Endodermal cell (in vitro differentiated cells): ENCODE measurements at regions not wholly inside any gene's neighbourhood (a gene's known extent, or its start where the extent isn't known, plus 50 kb on each side); places are given as distances from the start of the nearest gene placed in this dataset.

Source experiments
- DNase-seq: peaks from one replicate; pipeline ENCODE4 v3.0.0-alpha.2; 2017
- H3K27ac ChIP-seq: 2 replicates; pipeline ENCODE4 v1.5.1; 2013; ENCODE audit warnings: mild to moderate bottlenecking, low read depth, low read length, moderate library complexity
- H3K27me3 ChIP-seq: 2 replicates; pipeline ENCODE4 v1.6.1; 2013; ENCODE audit warnings: mild to moderate bottlenecking, low read length, moderate library complexity; ENCODE audit not compliant: insufficient read depth, control insufficient read depth, poor library complexity, severe bottlenecking
- H3K36me3 ChIP-seq: 2 replicates; pipeline ENCODE4 v1.7.0; 2013; ENCODE audit warnings: mild to moderate bottlenecking, low read length, moderate library complexity; ENCODE audit not compliant: control insufficient read depth, insufficient read depth
- H3K4me1 ChIP-seq: one replicate; pipeline ENCODE4 v1.7.0; 2013; ENCODE audit warnings: low read length; ENCODE audit not compliant: control insufficient read depth, insufficient read depth
- H3K4me3 ChIP-seq: 2 replicates; pipeline ENCODE4 v1.5.1; 2013; ENCODE audit warnings: mild to moderate bottlenecking, low read length, moderate library complexity
- H3K9ac ChIP-seq: 2 replicates; pipeline ENCODE4 v1.6.1; 2013; ENCODE audit warnings: mild to moderate bottlenecking, low read length, moderate library complexity; ENCODE audit not compliant: poor library complexity, severe bottlenecking; ENCODE audit errors: extremely low read depth
- H3K9me3 ChIP-seq: 2 replicates; pipeline ENCODE4 v1.6.1; 2013; ENCODE audit warnings: mild to moderate bottlenecking, low read length, moderate library complexity; ENCODE audit not compliant: control insufficient read depth
- H3K27ac Mint-ChIP-seq: 2 replicates; pipeline ENCODE4 v1.8.0; 2020; ENCODE audit warnings: mixed read lengths
- H3K27me3 Mint-ChIP-seq: 2 replicates; pipeline ENCODE4 v1.8.0; 2021; ENCODE audit warnings: mild to moderate bottlenecking, mixed read lengths; ENCODE audit not compliant: insufficient read depth
- H3K36me3 Mint-ChIP-seq: 2 replicates; pipeline ENCODE4 v1.8.0; 2020; ENCODE audit warnings: low read depth, mixed read lengths
- H3K4me1 Mint-ChIP-seq: 2 replicates; pipeline ENCODE4 v1.8.0; 2020; ENCODE audit warnings: mixed read lengths
- H3K4me3 Mint-ChIP-seq: 2 replicates; pipeline ENCODE4 v1.8.0; 2020; ENCODE audit warnings: mild to moderate bottlenecking, moderate library complexity, mixed read lengths
- H3K9me3 Mint-ChIP-seq: 2 replicates; pipeline ENCODE4 v1.8.0; 2020; ENCODE audit warnings: mild to moderate bottlenecking, mixed read lengths
- WGBS, 2 experiments: methylation state at CpG; one replicate each; pipeline versions ENCODE4 v1.1.5 to v1.1.7; 2013; ENCODE audit warnings: missing lambda C conversion rate in 2 of 2, mixed read lengths in 1 of 2; ENCODE audit not compliant: insufficient coverage in 1 of 2, insufficient read length in 1 of 2; 5-methylcytosine and 5-hydroxymethylcytosine counted together
- TF ChIP-seq, protein P1 (sequence below): fragments of 200-600 bp; sonication (generic); conservative IDR thresholded peaks from 2 replicates; pipeline ENCODE4 v1.5.0; 2021; ENCODE audit warnings: antibody characterized with exemption, mild to moderate bottlenecking

DNA sequence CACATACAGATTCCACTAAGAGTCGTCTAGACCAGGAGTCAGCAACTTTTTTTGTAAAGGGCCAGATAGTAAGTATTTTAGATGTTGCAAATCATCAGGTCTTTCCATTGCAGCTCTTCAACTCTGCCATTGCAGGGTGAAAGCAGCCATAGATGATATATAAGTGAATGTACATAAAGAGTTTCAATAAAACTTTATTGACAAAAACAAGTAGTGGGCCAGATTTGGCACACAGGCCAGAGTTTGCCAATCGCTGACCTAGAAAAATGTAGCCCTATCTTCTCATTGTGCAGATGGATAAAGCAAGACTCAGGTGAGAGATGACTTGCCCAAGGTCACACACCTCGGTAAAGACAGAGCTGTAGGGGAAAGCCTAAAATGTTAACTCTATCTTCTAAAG lies 474.7 kb downstream of the MED13L start:
- Mint-ChIP-seq H3K4me3 (no peak overlapping the region), H3K27ac (no peak overlapping the region), H3K27me3 (peaks cover 2% of the 10 kb centered on the region), H3K9me3 (peaks cover 6% of the 10 kb centered on the region), H3K4me1 (no peaks in the 10 kb centered on the region), H3K36me3 (no peaks in the 10 kb centered on the region)
- TF ChIP-seq, protein P1, sequence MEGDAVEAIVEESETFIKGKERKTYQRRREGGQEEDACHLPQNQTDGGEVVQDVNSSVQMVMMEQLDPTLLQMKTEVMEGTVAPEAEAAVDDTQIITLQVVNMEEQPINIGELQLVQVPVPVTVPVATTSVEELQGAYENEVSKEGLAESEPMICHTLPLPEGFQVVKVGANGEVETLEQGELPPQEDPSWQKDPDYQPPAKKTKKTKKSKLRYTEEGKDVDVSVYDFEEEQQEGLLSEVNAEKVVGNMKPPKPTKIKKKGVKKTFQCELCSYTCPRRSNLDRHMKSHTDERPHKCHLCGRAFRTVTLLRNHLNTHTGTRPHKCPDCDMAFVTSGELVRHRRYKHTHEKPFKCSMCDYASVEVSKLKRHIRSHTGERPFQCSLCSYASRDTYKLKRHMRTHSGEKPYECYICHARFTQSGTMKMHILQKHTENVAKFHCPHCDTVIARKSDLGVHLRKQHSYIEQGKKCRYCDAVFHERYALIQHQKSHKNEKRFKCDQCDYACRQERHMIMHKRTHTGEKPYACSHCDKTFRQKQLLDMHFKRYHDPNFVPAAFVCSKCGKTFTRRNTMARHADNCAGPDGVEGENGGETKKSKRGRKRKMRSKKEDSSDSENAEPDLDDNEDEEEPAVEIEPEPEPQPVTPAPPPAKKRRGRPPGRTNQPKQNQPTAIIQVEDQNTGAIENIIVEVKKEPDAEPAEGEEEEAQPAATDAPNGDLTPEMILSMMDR, result no peak
- no peak overlapping the region for H3K27ac ChIP-seq
- DNase-seq, result no peak
- H3K4me1 ChIP-seq, result no peaks in the 10 kb centered on the region
- 89 to 93% methylated on average over 1 to 3 of the region's 3 CpGs for WGBS, 2 experiments
- H3K27me3 ChIP-seq, result no peaks in the 10 kb centered on the region
- no peaks in the 10 kb centered on the region for H3K36me3 ChIP-seq
- H3K9me3 ChIP-seq, result no peaks in the 10 kb centered on the region
- H3K9ac ChIP-seq, result no peak overlapping the region
- H3K4me3 ChIP-seq, result no peak overlapping the region

DNA sequence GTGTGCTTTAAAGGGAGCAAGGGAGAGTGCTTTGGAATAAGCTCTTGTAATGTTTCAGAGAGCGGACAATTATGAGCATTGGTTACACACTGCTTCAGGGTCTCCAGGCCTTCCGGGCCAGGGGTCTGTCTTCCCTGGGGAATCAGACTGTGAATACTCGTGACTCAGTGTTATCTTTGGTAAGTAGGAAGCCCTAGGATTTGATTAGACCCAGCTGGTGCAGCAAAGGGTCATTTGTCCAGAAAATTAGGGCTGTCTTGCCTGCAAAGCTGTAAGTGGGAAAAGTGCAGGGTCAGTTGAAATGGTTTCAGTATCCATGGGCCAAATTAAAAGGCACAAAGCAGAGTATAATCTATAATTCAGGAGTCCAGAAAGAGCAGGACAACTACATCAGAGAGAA lies 475.6 kb downstream of the MED13L start:
- no peaks in the 10 kb centered on the region for H3K9me3 ChIP-seq
- no peak overlapping the region for H3K27ac ChIP-seq
- WGBS, 2 experiments, result 50 to 59% methylated on average over 2 to 3 of the region's 3 CpGs
- Mint-ChIP-seq H3K27ac (no peak overlapping the region), H3K36me3 (no peaks in the 10 kb centered on the region), H3K27me3 (peaks cover 2% of the 10 kb centered on the region), H3K9me3 (peaks cover 6% of the 10 kb centered on the region), H3K4me3 (no peak overlapping the region), H3K4me1 (no peaks in the 10 kb centered on the region)
- H3K36me3 ChIP-seq, result no peaks in the 10 kb centered on the region
- TF ChIP-seq, protein P1, result no peak
- no peak for DNase-seq
- no peaks in the 10 kb centered on the region for H3K4me1 ChIP-seq
- H3K4me3 ChIP-seq, result no peak overlapping the region
- no peak overlapping the region for H3K9ac ChIP-seq
- H3K27me3 ChIP-seq, result no peaks in the 10 kb centered on the region

DNA sequence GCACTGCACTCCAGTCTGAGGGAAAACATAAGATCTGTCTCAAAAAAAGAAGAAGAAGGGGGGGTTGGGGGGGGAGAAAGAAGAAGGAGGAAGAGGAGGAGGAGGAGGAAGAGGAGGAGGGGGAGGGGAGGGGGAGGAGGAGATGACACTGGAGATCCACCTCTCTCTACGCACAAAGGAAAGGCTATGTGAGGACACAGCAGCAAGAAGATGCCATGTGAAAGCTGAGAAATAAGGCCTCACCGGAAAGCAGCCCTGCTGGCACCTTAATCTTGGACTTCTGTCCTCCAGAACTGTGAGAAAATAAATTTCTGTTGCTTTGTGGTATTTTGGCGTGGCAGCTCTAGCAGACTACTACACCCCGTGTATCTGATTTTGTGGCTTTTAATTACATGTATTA lies 477.9 kb downstream of the MED13L start:
- Histone ChIP-seq H3K4me3 (no peak overlapping the region), H3K27me3 (no peaks in the 10 kb centered on the region), H3K9ac (no peak overlapping the region), H3K4me1 (peaks cover 4% of the 10 kb centered on the region), H3K36me3 (no peaks in the 10 kb centered on the region), H3K27ac (no peak overlapping the region), H3K9me3 (no peaks in the 10 kb centered on the region)
- Mint-ChIP-seq H3K4me1 (peaks cover 11% of the 10 kb centered on the region), H3K36me3 (no peaks in the 10 kb centered on the region), H3K27ac (no peak overlapping the region), H3K27me3 (peaks cover 2% of the 10 kb centered on the region), H3K4me3 (no peak overlapping the region), H3K9me3 (peaks cover 6% of the 10 kb centered on the region)
- WGBS, 2 experiments, result 94 to 98% methylated on average over 3 to 4 of the region's 4 CpGs
- DNase-seq, result no peak
- TF ChIP-seq, protein P1, result no peak
